GM12891 (cell line): ENCODE measurements at regions not wholly inside any gene's neighbourhood (a gene's known extent, or its start where the extent isn't known, plus 50 kb on each side); places are given as distances from the start of the nearest gene placed in this dataset.

Source experiments
- PAX5 ChIP-seq: IDR thresholded peaks from 2 replicates; pipeline ENCODE4 v1.6.1; 2011; ENCODE audit warnings: low read length, moderate library complexity, mild to moderate bottlenecking; ENCODE audit not compliant: insufficient read depth, severe bottlenecking
- POLR2A ChIP-seq: IDR thresholded peaks from 2 replicates; pipeline ENCODE4 v1.6.1; 2011; ENCODE audit warnings: low read depth, low read length, control low read depth
- POLR2AphosphoS5 ChIP-seq: IDR thresholded peaks from 2 replicates; pipeline ENCODE4 v1.6.1; 2011; ENCODE audit warnings: low read depth, low read length, control low read depth
- SPI1 ChIP-seq: IDR thresholded peaks from 2 replicates; pipeline ENCODE4 v1.6.1; 2011; ENCODE audit warnings: low read depth, low read length, control low read depth
- TAF1 ChIP-seq: IDR thresholded peaks from 2 replicates; pipeline ENCODE4 v1.6.1; 2011; ENCODE audit warnings: low read depth, low read length, control low read depth

- TF ChIP-seq POLR2AphosphoS5 (no peak), POLR2A (no peak), PAX5 (no peak), SPI1 (no peak), TAF1 (no peak)
Measured at GRCh38 chr17:33519692-33520091, 226.6 kb upstream of the ASIC2 start.
